GM19328 (cell line): ENCODE measurements at regions not wholly inside any gene's neighbourhood (a gene's known extent, or its start where the extent isn't known, plus 50 kb on each side); places are given as distances from the start of the nearest gene placed in this dataset.
"Not testable (repeated sequence)": the region's sequence is repeated elsewhere in the genome, so short reads cannot be mapped to it uniquely, and the experiment has no call there.

Experiments
- ATAC-seq: cut with Tn5 transposase; IDR thresholded peaks from one replicate; pipeline ENCODE4 v1.9.1; 2021; ENCODE audit warnings: mild to moderate bottlenecking, moderate library complexity; ENCODE audit not compliant: unreplicated experiment

DNA sequence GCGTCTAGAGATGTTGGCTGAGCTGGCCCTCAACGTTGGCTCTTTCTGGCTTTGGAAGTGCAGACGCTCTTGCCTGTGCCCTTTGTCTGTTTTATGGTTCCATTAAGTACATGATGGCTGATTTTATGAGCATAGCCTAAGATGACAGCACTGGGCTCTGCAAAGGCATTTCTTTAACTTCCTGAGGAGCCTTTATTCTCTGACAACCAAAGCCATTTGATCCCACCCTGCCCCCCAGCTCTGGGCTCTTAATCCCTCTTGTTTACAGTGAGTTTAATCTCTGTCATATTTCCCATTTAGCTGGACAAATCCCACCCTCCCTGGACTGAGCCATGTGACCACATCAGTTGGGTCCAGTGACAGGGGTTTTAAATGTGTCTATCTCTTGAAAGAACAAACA lies 195.9 kb downstream of the ACKR3 start:
- no peak for ATAC-seq

DNA sequence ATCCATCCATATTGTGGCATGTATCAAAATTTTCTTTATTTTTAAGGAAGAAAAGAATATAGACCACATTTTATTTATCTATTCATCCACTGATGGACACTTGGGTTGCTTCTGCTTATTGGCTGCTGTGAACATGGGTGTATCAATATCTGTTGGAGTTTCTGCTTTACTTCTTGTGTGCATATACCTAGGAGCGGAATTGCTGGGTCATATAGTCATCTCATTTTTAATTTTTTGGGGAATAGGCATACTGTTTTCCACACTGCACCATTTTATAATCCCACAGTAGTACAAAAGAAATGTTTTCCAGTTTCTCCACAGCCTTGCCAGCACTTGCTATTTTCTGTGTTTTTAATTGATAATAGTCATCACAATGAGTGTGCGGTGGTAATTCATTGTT lies 197.2 kb downstream of the ACKR3 start:
- no peak for ATAC-seq

DNA sequence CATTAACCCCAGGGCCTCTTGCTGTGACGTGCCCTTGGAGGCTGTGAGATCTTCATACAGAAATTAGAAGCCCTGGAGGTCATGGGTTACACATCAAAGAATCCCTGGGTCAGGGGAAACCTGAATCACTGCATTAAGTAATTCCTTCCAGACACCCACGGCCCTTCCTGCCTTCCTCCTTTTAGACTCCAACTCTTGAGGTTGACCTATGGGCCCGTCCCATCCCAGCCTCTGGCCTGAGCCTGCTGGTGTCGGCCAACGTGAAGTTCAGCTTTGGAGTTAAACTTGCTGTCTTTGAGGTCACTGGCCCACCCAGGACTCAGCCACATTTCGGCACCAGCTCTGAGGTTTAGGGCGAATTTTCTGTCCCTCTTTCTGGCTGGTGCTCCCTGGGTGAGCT lies 198.3 kb downstream of the ACKR3 start:
- no peak for ATAC-seq

DNA sequence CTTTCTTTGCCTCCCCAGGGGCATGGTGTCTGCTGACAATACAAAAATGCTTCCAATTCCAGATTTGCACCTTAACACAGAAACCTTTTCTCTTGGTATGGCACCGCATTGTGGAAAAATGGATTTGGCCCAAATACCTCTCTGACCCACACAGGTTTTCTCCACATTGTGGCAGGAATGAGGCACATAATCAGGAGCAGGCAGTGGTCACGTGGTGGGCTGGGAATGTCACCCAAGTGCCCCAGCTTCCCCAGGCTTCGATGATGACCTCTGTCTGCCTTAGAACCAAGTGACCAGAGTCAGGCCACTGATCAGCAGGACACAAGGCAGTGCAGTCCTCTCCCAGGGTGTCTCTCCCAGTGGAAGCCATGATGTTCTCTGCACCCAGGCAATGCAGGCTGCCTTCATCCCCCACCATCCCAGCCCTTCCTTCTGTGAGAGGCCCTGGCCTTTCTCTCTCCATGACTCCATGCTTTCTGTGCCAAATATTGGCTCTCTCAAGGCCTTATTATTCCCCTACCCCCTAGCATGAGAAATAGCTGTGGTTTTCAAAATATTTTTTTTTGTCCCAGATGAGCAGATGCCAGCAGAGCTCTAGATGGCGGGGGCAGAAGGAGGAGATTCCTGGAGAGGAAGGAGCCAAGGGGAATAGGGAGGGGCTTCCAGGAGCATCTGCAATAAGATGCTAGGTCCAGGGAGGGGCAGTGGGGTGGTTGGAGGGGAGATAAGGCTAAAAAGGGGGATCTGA lies 198.9 kb downstream of the ACKR3 start:
- no peak for ATAC-seq

DNA sequence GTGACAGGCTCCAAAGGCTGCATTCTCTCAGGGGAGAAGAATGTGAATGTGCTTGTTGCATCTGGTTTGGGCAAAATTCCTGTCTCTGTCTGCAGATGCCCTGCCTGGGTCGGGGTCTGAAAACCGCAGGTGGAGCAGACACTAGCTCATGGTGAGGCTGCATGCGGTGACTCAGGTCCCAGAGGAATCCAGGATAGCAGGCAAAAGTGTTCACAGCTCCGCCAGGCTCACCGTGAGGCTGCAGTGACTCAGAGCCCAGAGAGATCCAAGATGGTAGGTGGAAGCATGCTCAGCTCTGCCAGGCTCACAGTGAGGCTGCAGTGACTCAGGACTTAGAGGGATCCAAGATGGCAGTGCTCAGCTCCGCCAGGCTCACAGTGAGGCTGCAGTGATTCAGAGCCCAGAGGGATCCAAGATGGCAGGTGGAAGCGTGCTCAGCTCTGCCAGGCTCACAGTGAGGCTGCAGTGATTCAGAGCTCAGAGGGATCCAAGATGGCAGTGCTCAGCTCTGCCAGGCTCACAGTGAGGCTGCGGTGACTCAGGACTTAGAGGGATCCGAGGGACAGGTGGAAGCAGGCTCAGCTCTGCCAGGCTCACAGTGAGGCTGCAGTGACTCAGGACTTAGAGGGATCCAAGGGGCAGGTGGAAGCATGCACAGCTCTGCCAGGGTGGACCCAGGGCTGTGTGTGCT lies 200.5 kb downstream of the ACKR3 start:
- ATAC-seq = no peak

DNA sequence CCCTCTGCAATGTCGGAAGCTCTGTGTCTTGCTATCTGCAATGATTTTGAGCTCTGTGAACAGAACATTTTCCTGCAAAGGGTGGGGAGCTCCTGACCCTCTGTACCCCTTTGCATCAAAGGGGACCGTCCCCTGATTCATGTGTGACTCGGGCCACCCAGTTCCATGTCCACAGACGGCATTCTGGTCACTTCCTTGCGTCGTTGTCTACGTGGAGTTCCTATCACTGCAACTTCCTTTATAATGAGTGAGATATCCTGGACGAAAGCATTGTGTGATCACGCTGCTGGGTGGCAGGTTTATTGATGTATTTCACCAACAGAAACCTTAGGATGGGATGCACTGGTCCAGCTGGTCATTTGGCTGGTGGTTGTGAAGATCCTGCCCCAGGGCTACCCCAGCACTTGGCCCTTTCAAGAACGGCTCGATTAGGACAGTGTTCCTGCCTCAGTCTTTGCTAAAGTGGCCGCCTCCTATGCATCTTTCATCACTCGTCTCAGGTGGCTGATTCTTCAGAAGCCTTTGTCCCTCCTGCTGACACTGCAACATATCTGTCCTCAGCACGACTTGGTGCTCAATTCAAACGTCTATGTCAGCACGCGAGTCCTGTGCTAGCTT lies 202.7 kb downstream of the ACKR3 start:
- ATAC-seq = no peak

DNA sequence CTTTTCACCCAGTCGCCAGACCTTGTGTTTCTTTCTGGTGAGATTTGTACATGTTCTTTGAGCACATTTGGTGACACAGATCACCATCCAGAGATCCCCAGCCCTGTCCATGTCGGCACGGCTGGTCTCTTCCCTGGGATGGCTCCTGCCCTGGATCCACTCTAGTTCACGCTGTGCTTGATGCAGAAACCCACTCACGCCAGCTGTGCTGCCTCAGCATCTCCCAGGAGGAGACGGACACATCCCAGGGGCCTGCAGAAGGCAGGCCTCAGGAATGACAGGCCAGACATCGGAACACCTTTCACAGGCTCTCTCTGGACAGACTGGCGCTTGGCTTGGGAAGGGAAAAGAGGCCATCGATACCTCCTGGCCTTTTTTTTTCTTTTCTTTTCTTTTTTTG lies 203.6 kb downstream of the ACKR3 start:
- ATAC-seq = no peak

DNA sequence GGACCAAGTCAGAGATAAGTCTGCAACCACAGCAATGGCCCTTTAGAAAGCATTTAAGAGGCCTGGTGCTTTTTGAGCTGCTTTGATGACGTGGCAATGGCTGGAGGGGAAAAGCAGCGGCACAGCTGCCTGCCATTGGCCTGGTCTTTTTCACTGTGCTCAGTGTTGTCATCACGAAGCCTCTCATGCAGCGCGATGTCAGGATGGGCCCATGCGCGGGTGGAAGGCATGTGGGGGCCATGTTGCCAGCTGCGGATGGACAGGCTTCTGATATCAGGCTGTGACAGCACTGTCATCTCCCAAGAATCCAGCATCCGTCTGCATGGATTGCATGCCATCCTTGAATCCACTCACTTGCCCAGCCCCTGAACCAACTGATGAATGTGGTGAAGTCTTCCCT lies 204.5 kb downstream of the ACKR3 start:
- ATAC-seq = no peak

DNA sequence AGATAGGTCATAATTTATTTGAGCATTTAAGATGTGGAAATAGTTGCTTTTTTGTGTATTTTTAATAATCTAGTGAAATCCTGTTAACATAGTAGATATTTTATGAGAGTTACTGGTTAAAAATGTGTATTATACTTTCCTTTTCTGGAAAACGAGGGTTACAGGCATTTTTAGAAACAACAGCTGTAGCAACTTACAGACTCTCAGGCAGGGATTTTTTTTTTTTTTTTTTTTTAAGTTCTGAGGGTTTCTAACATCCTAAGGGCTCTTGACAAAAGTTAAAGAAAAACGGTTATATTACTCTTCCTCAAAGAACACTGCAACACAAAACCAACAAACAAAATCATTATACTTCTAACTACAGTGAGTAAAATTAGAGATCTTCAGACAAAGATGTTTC lies 205.9 kb downstream of the ACKR3 start:
- ATAC-seq = no peak

DNA sequence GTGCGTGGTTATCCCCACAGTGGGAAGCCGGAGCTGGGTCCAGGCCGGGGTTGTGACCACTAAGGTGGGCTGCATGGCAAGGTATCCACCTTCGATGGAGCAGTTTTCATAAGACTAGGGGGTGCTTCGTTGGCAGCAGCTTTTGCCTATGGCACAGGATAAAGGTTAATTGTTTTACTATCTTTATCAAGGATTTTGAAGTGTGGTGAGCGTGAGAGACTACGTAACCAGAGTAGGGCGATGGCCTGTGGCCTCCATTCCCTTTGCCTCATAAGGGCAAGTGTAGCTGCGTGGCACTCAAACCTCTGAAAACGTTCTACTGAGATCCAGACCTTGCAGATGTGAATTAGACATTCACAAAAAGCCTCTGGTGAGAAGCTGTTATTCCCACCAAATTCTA lies 206.6 kb downstream of the ACKR3 start:
- no peak for ATAC-seq

DNA sequence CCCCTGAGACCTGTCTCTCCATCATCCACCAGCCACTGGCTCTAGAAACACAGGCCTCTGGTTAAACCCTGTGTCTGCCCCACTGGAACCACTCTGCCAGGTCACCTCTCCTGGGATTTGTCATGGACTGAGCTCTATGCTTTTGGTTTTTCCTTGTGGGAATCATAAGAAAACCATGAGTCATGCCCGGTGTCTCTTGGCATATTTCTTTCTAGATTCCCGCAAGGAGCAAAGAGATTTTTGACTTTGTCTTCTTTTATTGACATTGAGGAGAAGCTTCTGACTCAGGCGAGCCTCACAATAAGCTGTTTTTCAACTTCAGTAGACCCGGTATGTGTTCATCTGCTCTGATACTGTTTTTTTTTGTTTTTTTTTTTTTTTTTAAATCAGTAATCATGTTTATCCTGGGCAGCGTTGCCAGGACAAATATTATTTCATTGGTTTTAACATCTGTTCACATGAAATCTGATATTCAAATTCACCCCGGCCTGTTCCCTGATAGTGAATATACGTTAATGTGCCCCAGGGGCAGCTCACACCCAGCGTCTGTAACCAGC lies 207.1 kb downstream of the ACKR3 start:
- ATAC-seq = no peak

DNA sequence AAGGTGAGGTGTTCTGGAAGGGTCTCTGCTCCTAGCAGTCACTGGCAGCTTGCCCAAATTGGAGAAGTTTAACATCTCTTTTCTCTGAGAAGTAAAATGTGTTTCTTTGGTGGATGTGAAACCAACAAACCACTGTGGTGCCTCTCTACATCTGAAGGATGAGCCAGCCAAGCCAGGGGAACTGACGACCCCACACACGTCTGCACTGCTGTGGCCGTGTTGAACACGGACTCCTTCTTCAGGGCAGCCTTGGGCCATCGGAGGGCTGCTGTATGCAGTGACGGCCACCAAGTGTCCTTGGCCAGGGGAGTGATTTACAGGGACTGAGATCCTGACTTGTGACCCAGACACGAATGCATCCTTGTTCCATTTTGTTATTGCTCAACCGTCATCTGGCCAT lies 207.8 kb downstream of the ACKR3 start:
- no peak for ATAC-seq

DNA sequence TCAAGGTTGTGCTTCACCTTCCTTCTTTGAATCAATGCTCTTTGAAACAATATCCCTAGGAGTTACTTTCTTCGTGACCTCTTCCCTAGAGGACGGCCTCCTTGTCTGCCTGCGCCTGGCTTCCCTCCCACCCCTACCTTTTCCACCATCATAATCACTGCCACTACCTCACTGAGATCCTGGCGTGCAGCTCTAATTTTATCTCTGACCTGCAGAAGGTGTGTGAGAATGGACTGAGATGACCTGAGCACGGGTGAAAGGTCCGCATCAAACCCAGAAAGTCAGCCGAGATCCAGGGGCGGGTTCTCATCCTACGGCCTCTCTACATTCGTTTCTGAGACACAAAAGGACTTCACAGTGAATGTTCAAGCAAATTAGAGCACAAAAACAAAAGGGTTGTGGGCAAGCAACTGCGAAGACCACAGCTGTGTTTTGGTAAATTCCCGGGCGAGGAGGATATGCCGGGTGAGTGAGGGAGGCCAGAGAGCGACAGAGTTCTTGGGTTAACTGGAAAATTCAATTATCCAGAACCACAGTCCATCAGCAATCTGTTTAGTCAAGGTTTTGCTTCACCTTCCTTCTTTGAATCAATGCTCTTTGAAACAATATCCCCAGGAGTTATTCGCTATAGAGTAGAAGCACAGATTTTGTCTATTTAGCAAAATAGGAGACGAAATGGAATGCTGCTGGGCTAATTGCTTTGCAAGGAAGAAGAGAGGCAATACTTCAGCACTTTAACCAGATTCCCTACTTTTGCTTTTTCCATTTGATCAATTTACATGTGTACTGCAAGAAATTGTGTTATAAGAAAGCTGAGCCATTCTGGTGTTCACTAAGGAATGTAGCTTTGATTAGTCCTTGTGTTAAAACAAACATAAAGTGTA lies 212.6 kb downstream of the ACKR3 start:
- no peak for ATAC-seq

DNA sequence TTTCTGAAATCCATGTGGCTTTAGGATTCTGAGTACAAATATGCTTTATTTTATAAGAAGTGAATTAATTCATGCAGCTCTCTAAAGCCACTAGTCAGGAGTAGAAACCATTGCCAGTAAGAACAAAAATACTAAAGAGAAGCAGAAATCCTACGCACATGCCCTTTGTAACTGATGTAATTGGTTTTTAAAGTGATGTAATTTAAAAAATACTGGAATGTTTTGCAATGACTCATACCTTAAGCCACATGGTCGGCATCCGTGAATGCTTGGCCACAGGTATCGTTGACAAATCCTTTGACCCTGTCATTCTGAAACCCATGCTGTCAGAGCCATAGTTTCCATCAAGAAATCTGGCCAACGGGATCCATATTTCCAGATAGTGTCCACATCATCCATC lies 213.3 kb downstream of the ACKR3 start:
- ATAC-seq = no peak

DNA sequence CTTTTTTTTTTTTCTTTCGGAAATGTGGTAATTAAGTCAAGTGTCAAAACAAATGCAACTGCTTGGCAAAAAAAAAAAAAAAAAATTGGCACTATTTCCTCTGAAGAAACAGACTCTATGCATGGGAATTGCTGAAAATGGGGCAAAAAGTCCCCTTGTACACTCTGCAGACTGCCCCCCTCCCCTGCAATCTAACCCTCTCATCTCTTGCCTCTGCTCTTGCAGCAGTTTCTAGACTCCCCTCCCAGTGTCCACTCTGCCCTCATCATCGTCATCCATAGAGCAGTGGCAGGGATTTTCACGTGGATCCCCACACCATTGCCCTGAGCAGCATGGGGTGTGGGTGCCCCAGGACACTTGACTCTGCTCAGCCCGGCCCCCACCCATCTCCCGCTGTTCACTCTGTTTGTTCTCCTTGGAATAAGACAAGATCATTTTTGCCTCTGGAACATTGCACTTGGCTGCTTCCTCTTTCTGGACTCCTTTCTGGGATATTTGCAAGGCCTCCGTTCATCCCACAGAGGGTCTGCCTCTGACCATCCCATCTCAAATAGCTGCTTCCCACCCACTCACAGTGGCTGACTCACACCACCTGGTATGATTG lies 213.9 kb downstream of the ACKR3 start:
- no peak for ATAC-seq

DNA sequence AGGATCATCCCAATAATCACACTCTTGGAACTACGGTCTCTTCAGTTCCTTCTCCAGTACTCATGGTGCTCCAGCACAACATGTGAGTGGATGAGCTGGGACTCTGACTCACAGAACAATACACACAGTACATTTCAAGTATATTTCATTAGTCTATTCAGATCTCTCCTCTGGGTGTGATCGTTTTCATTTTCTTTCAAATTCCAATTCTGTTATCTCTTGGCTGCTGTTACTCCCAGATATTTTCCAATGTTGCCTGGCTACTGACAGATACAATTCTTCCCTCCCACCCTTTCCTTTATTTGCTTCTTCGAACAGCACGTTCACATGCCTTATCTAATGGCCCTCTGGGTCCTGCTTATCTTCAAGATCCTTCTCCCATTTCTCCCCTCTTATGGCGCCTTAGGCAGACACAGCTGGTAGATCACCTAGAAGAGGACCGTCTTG lies 216.0 kb downstream of the ACKR3 start:
- no peak for ATAC-seq

DNA sequence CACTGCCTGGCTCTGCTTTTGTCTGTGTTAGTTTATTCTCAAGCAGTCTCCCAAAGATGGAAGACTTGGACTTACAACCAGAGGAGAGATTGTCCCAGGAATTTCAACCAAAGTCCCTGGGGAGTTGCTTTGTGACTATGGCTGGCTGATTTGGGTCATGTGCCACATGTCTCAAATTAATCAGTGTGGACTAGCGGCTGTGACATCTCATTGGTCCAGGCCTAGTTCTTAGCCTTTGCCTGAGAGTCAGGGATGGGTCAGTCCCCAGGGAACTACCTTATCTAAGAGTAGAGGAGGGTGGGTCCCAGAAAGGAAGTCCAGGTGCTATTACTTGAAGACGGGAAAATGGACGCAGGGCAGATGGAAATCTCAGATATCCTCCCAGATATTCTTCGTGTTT lies 217.1 kb downstream of the ACKR3 start:
- no peak for ATAC-seq

DNA sequence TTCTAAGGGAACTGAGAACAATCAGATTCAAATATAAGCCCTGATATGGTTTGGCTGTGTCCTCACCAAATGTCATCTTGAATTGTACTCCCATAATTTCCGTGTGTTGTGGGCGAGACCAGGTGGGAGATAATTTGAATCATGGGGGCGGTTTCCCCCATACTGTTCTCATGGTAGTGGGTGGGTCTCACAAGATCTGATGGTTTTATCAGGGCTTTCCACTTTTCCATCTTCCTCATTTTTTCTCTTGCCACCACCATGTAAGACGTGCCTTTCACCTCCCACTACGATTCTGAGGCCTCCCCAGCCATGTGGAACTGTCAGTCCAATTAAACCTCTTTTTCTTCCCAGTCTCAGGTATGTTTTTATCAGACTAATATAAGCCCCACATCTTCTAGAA lies 217.8 kb downstream of the ACKR3 start:
- not testable (repeated sequence) for ATAC-seq

DNA sequence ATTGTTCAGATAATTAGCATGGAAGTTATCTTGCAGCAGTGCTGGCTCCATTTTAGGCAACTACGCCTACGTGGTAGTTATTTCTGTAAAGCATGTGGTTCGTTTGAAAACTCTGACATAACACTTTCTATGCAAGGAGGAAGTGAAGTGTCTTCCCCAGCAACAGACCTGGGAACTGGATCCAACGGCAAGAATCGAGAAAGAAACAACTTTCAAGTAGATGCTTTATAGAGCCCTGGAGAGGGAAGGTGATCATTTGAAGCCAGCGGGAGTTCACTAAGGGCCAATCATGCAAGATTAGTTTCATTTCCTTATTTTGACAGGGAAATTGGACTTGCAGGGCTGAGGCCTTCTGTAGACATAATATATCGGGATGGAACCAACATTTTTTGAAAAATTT lies 218.3 kb downstream of the ACKR3 start:
- ATAC-seq = no peak

DNA sequence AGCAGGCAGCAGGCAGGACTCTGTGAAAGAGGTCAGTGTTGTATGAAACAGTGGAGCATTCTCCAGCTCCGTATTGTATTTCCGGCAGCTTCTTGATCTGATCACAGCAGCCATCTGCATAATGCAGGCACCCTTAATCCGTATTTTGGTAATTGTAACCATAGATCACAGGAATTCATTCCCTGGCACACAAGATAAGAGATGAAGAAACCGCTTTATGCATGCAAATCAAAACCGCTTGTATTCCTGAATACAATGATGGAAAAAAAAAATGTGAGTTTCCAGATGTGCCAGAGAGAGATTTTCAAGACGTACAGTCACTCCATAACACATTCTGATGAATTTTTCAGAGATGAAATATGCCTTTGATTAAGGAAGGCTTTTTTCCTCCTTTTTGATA lies 221.3 kb downstream of the ACKR3 start:
- no peak for ATAC-seq
